Iris pigment epithelial cell (primary cell): ENCODE measurements at regions not wholly inside any gene's neighbourhood (a gene's known extent, or its start where the extent isn't known, plus 50 kb on each side); places are given as distances from the start of the nearest gene placed in this dataset.

ENCODE experiments used
- DNase-seq: peaks from one replicate; pipeline ENCODE4 v3.0.0-alpha.2; 2011; ENCODE audit warnings: low read depth

- DNase-seq, result no peak
These were observed 145.6 kb upstream of the GALNT17 start for GRCh38 chr7:70986297-70986696.

GRCh38 chr7:70994176-70994575 is 137.8 kb upstream of the GALNT17 start:
- DNase-seq, result no peak

GRCh38 chr7:70997261-70997660 is 134.7 kb upstream of the GALNT17 start:
- no peak for DNase-seq

- no peak for DNase-seq
These were observed 126.8 kb upstream of the GALNT17 start for GRCh38 chr7:71005109-71005508.

GRCh38 chr7:71009636-71010035 is 122.3 kb upstream of the GALNT17 start:
- DNase-seq, result no peak

- DNase-seq, result no peak
These were observed 116.6 kb upstream of the GALNT17 start for GRCh38 chr7:71015252-71015900.

- DNase-seq, result no peak
These were observed 115.5 kb upstream of the GALNT17 start for GRCh38 chr7:71016401-71016800.

- DNase-seq, result no peak
These were observed 114.3 kb upstream of the GALNT17 start for GRCh38 chr7:71017602-71018001.

GRCh38 chr7:71019706-71020105 is 112.2 kb upstream of the GALNT17 start:
- no peak for DNase-seq

- DNase-seq, result no peak
These were observed 110.8 kb upstream of the GALNT17 start for GRCh38 chr7:71021131-71021530.

- DNase-seq, result no peak
These were observed 105.3 kb upstream of the GALNT17 start for GRCh38 chr7:71026680-71027079.

- no peak for DNase-seq
These were observed 97.7 kb upstream of the GALNT17 start for GRCh38 chr7:71034243-71034642.

- no peak for DNase-seq
These were observed 89.4 kb upstream of the GALNT17 start for GRCh38 chr7:71042591-71042990.

- no peak for DNase-seq
These were observed 81.5 kb upstream of the GALNT17 start for GRCh38 chr7:71050492-71050891.

GRCh38 chr7:71055504-71055903 is 76.4 kb upstream of the GALNT17 start:
- DNase-seq, result no peak

GRCh38 chr7:71077743-71078476 is 54.0 kb upstream of the GALNT17 start:
- no peak for DNase-seq
